SK-N-SH (cell line): ENCODE measurements at regions not wholly inside any gene's neighbourhood (a gene's known extent, or its start where the extent isn't known, plus 50 kb on each side); places are given as distances from the start of the nearest gene placed in this dataset.

Experiments used
- CTCF ChIP-seq: fragments of 200-600 bp; sonication (generic); IDR thresholded peaks from 2 replicates; pipeline ENCODE4 v1.6.1; 2017; ENCODE audit warnings: antibody characterized with exemption, mild to moderate bottlenecking, moderate library complexity
- MAX ChIP-seq: IDR thresholded peaks from 2 replicates; pipeline ENCODE4 v1.4.0; 2012; ENCODE audit warnings: low read depth
- MEF2A ChIP-seq: IDR thresholded peaks from 2 replicates; pipeline ENCODE4 v1.4.0; 2012; ENCODE audit warnings: low read depth, borderline replicate concordance
- MXI1 ChIP-seq: IDR thresholded peaks from 2 replicates; pipeline ENCODE4 v1.6.1; 2012; ENCODE audit warnings: mild to moderate bottlenecking, low read depth, low read length, improper control_type of control experiment
- RCOR1 ChIP-seq: fragments of 150-350 bp; IDR thresholded peaks from 2 replicates; pipeline ENCODE4 v1.6.1; 2017; ENCODE audit warnings: antibody characterized with exemption, low read length
- USF1 ChIP-seq: IDR thresholded peaks from 2 replicates; pipeline ENCODE4 v1.4.0; 2012; ENCODE audit warnings: low read depth, borderline replicate concordance

GRCh38 chr11:2071748-2072385 is 67.3 kb downstream of the IGF2 start:
- TF ChIP-seq CTCF = no peak
- no peak for TF ChIP-seq MXI1
- TF ChIP-seq RCOR1 = no peak
- no peak for TF ChIP-seq MAX
- TF ChIP-seq MEF2A = no peak
- TF ChIP-seq USF1 = no peak
